A673 (cell line): ENCODE measurements at regions not wholly inside any gene's neighbourhood (a gene's known extent, or its start where the extent isn't known, plus 50 kb on each side); places are given as distances from the start of the nearest gene placed in this dataset.

Source experiments
- CTCF ChIP-seq: fragments of 300-800, 200-600 bp; sonication (generic); conservative IDR thresholded peaks from 2 replicates; pipeline ENCODE4 v1.5.1; 2017; ENCODE audit warnings: low read depth, mild to moderate bottlenecking, antibody characterized with exemption, low read length, moderate library complexity, mixed read lengths
- EZH2 ChIP-seq: fragments of 200-600 bp; sonication (generic); IDR thresholded peaks from 2 replicates; pipeline ENCODE4 v1.6.1; 2017; ENCODE audit warnings: borderline replicate concordance, low read depth, mild to moderate bottlenecking, mixed read lengths, antibody characterized with exemption, low read length; ENCODE audit not compliant: poor library complexity, severe bottlenecking

DNA sequence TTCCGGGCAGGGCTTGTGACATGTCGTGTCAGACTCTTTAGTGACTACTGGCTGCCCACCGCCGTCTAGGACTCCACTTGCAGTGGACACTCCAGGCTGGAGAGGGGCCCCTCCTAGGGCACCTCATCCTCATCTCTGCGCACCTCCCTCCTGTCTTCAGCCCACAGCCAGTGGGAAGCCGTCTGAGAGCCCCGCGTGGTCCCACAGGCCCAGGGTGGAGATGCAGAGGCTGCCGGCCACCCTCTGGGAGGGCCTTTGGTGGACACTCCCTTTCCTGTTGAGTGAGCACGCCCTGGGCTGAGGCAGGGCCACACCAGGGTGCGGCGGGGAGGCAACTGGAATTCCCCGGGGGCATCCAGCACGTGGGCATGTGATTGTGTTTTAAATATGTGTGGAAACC lies 80.5 kb downstream of the IRX2 start:
- TF ChIP-seq EZH2 (no peak), CTCF (no peak)
